ENCODE measurements at regions not wholly inside any gene's neighbourhood (a gene's known extent, or its start where the extent isn't known, plus 50 kb on each side); places are given as distances from the start of the nearest gene placed in this dataset.

GRCh38 chrX:79645749-79646148 is 278.6 kb upstream of the ITM2A start:
- DNase-seq (ENCODE audit: low spot score): no peak

DNA sequence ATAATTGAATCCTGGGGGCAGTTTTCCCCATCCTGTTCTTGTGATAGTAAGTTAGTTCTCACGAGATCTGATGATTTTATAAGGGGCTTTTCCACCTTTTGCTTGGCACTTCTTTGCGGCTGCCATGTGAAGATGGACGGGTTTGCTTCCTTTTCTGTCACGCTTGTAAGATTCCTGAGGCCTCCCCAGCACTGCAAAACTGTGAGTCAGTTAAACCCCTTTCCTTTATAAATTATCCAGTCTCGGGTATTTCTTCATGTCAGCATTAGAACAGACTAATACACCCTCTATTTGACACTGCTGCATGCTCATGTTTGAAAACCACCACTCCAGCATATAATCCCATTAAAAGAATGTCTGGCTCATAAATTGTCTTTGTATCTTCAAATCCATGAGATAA is 264.4 kb upstream of the ITM2A start:
- no peak for DNase-seq (ENCODE audit: low spot score)

- no peak for DNase-seq (ENCODE audit: low spot score)
These were observed 263.2 kb upstream of the ITM2A start for GRCh38 chrX:79630033-79631009.

DNA sequence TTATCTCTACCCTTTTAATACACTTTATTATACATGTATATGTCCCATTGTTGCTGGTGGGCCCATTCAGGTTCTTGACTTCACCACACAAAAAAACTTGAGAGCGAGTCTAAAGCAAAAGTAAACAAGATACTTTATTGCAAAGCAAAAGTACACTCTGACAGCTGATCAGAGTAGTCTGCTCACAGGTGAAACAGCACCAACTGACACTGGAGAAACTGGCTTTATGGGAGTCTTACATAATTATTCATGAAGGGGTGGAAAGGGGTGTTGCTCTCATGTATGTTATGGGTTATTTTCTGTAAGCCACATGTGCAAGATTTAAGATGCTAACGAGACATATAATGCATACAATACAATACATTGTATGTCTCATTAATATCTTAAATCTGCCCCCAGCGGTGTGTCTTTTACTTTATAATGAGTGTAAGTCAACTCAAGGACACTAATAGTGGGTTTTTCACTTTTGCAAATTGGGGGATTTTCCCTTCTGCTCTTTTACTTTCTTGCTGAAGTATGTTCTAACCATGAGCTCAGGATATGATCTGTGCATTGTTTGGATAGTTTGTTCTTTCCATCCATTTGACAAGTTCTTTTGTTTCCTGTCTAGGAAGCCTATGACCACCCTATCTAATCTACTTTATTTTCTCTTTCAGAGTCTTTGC is 256.1 kb upstream of the ITM2A start:
- no peak for DNase-seq (ENCODE audit: low spot score)

GRCh38 chrX:79618280-79618679 is 251.1 kb upstream of the ITM2A start:
- DNase-seq (ENCODE audit: low spot score): no peak

GRCh38 chrX:79604364-79604763 is 237.2 kb upstream of the ITM2A start:
- no peak for DNase-seq (ENCODE audit: low spot score)

DNA sequence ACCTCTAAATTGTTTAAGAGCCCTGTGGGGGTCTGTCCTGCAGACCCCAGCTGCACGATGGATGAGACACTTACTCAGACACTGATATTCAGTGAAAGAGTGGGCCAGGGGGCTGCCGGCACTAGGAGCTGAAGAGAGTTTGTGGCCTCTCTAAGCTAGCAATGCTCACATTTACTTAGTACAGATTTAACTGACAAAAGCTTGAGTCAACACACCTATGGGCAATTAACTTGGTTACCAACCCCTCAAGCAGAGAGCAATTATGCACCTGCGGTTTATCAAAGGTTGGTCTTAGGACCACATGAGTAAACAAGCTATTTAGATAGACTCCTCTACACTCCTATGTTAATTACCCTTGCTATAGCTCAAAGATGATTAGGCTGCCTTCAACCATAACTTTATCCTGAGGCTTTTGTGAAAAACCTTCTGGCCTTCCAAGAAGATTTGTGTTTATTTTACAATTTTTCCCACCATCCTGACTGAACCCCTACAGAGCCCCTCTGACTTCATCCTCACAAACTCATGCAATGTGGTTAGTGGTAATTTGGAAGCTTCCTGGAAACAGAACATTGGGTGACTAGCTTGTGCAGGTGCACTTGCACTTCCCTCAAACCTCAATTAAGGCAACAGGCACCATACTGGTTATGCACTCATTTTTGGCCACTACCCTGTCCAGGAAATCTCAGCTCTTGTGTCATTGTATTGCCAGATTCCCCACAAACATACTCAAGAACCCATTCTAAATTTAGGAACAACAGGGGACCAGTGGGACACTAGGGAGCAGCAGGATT is 234.4 kb upstream of the ITM2A start:
- DNase-seq (ENCODE audit: low spot score): no peak

- DNase-seq (ENCODE audit: low spot score): peak; percentile 18
These were observed 225.1 kb upstream of the ITM2A start for GRCh38 chrX:79592259-79592658.

DNA sequence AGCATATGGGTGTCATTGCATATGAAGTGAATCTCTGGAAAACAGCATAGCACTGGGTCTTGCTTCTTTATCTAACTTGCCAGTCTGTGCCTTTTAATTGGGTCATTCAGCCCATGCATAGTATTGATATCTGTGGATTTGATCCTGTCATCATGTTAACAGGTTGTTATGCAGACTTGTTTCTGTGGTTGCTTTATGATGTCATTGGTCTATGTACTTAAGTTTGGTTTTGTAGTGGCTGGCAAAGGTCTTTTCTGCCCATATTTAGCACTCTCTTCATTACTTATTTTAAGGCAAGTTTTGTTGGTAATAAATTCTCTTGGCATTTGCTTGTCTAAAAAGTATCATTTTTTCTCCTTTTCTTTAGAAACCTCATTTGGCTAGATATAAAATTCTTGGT is 221.1 kb upstream of the ITM2A start:
- DNase-seq (ENCODE audit: low spot score): no peak

- DNase-seq (ENCODE audit: low spot score): no peak
These were observed 206.6 kb upstream of the ITM2A start for GRCh38 chrX:79573760-79574159.

- DNase-seq (ENCODE audit: low spot score): no peak
These were observed 205.4 kb upstream of the ITM2A start for GRCh38 chrX:79572566-79572965.

DNA sequence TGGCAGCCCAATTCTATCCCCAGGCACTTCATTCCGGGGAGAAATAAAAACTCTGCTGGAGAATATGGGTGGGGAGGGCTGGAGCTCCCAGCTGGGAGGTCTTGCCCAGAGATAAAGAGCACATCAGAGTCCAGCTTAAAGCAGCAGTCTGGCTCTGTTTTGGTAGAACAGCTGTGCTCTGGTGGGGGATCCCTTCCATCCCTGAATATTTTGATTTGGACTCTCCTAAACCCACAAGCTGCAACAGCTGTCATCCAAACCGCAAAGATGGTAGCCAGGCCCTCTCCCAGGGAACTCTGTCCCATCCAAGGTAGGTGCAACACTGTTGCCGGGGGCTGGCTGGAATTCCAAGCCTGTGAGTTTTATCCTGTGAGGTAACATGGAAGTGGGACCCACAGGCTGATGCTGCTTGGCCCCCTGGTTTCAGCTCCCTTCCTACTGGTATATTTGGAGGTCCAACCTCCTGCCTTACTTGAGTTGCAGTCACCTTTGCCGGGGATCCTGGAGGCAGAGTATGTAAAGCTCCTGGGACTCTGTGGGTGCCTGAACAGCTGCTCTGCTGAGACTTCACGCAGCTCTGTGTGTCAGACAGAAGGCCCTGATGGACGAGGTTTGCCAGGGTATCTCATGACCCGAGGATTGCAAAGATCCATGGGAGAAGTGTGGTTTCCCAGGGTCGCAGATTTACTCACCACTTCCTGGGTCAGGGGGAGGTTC is 203.5 kb upstream of the ITM2A start:
- DNase-seq (ENCODE audit: low spot score): no peak

- DNase-seq (ENCODE audit: low spot score): no peak
These were observed 201.2 kb upstream of the ITM2A start for GRCh38 chrX:79568309-79568708.

GRCh38 chrX:79564362-79564761 is 197.2 kb upstream of the ITM2A start:
- no peak for DNase-seq (ENCODE audit: low spot score)

- no peak for DNase-seq (ENCODE audit: low spot score)
These were observed 192.2 kb upstream of the ITM2A start for GRCh38 chrX:79559290-79559689.

DNA sequence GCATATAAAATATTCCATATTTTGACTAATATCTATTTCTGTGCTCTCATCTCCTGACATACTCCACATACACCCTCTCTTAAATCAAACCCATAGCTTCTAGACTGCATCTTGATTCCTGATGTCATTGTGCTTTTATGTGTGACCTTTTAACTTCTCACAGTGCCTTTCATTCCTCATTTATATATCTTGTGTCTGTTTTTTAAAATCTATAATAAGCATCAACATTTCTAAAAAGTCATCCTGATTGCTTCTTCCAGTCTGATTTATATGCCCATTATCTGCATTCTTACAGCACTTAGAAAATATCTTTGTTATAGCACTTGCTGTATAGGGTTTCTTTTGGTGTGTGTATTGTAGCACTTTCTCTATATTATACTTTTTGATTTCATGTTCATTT is 190.1 kb upstream of the ITM2A start:
- no peak for DNase-seq (ENCODE audit: low spot score)

DNA sequence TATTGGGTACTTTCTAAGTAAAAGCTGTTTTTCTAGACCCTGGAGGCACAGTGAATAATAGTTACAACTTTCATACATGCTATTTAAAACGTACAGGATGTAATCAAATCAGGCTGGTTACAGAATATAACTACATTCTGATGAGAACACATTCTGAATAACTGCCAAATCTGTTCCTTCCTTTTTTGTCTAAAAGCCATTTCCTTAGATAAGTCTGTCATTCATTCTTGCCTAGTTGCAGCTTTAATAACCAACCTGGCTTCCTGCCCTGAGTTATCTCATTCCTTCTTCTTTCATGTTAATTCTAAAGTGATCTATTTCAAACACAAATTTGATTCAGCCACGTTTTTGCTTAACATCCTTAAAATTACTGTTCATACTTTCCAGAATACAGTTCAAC is 189.7 kb upstream of the ITM2A start:
- no peak for DNase-seq (ENCODE audit: low spot score)

GRCh38 chrX:79530310-79531108 is 163.4 kb upstream of the ITM2A start:
- DNase-seq (ENCODE audit: low spot score): no peak

GRCh38 chrX:79524642-79525041 is 157.5 kb upstream of the ITM2A start:
- DNase-seq (ENCODE audit: low spot score): peak; percentile 40

GRCh38 chrX:79515529-79515928 is 148.4 kb upstream of the ITM2A start:
- DNase-seq (ENCODE audit: low spot score): no peak

GRCh38 chrX:79511799-79512198 is 144.7 kb upstream of the ITM2A start:
- DNase-seq (ENCODE audit: low spot score): no peak
